OCI-LY3 (cell line): ENCODE measurements at regions not wholly inside any gene's neighbourhood (a gene's known extent, or its start where the extent isn't known, plus 50 kb on each side); places are given as distances from the start of the nearest gene placed in this dataset.

Source experiments
- CTCF ChIP-seq: fragments of 200-600, 300-600 bp; sonication (generic); IDR thresholded peaks from 2 replicates; pipeline ENCODE4 v1.5.1; 2014; ENCODE audit warnings: antibody characterized with exemption, low read length, low read depth
- EZH2phosphoT487 ChIP-seq: fragments of 200-600 bp; shearing (Covaris generic); IDR thresholded peaks from 2 replicates; pipeline ENCODE4 v1.6.1; 2018; ENCODE audit warnings: antibody characterized with exemption, mixed run types, low read depth

DNA sequence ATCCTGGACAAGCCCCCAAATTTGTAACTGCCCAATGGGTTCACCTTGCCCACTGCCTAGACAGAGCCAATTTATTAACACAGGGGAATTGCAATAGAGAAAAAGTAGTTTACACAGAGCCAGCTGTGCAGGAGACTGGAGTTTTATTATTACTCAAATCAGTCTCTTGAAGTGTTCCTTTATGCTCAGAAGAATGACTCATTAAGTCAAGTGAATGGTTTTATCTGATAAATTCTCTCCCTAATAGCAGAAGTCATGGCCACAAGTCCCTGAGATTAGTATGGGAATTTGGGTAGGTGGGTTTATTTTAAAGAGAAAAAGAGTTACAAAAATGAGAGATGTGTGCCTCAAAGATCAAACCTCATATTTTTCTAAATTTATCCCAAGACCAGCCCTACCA lies 122.8 kb upstream of the NUDT4 start:
- TF ChIP-seq CTCF (no peak), EZH2phosphoT487 (no peak)
